ENCODE measurements at regions not wholly inside any gene's neighbourhood (a gene's known extent, or its start where the extent isn't known, plus 50 kb on each side); places are given as distances from the start of the nearest gene placed in this dataset.

- WGBS (ENCODE audit: insufficient coverage, low coverage, low lambda C conversion rate, missing lambda C conversion rate), result 49% methylated on average over 7 of the region's 8 CpGs
- H3K4me1 ChIP-seq, result no peaks in the 10 kb centered on the region
- H3K9me3 ChIP-seq, result no peaks in the 10 kb centered on the region
- no peaks in the 10 kb centered on the region for H3K36me3 ChIP-seq
- no peak for TF ChIP-seq CTCF (IDR thresholded peaks at IDR 0.05)
- TF ChIP-seq POLR2A (IDR thresholded peaks at IDR 0.05), result no peak
- H3K4me3 ChIP-seq, result no peak overlapping the region
- intact Hi-C loops (cut with DNase I), result no loop called here
- ATAC-seq, result no peak
- no peak overlapping the region for H3K27ac ChIP-seq
- DNase-seq, result no peak
- no peaks in the 10 kb centered on the region for H3K27me3 ChIP-seq
Observed at GRCh38 chr11:92436034-92436920, 211.7 kb downstream of the FAT3 start.

- no peak overlapping the region for H3K4me3 ChIP-seq
- H3K9me3 ChIP-seq, result no peaks in the 10 kb centered on the region
- H3K27me3 ChIP-seq, result no peaks in the 10 kb centered on the region
- no peaks in the 10 kb centered on the region for H3K4me1 ChIP-seq
- ATAC-seq, result no peak
- DNase-seq, result no peak
- no peak overlapping the region for H3K27ac ChIP-seq
- intact Hi-C loops (cut with DNase I), result no loop called here
- no peak for TF ChIP-seq CTCF (IDR thresholded peaks at IDR 0.05)
- WGBS (ENCODE audit: insufficient coverage, low coverage, low lambda C conversion rate, missing lambda C conversion rate), result 56% methylated on average over 1 of the region's 1 CpG
- no peaks in the 10 kb centered on the region for H3K36me3 ChIP-seq
Observed at GRCh38 chr11:92439133-92439532, 214.5 kb downstream of the FAT3 start.

GRCh38 chr11:92440701-92441442 is 216.3 kb downstream of the FAT3 start:
- intact Hi-C loops (cut with DNase I), result no loop called here
- WGBS (ENCODE audit: insufficient coverage, low coverage, low lambda C conversion rate, missing lambda C conversion rate), result 47% methylated on average over 4 of the region's 4 CpGs
- Histone ChIP-seq H3K27me3 (no peaks in the 10 kb centered on the region), H3K4me3 (no peak overlapping the region), H3K9me3 (no peaks in the 10 kb centered on the region), H3K36me3 (no peaks in the 10 kb centered on the region), H3K27ac (no peak overlapping the region), H3K4me1 (no peaks in the 10 kb centered on the region)
- DNase-seq (no peak), ATAC-seq (no peak)
- TF ChIP-seq CTCF (IDR thresholded peaks at IDR 0.05) (no peak), POLR2A (IDR thresholded peaks at IDR 0.05) (no peak)

- 57% methylated on average over 4 of the region's 4 CpGs for WGBS (ENCODE audit: insufficient coverage, low coverage, low lambda C conversion rate, missing lambda C conversion rate)
- intact Hi-C loops (cut with DNase I), result no loop called here
- Histone ChIP-seq H3K4me1 (no peaks in the 10 kb centered on the region), H3K9me3 (no peaks in the 10 kb centered on the region), H3K36me3 (no peaks in the 10 kb centered on the region), H3K4me3 (no peak overlapping the region), H3K27ac (no peak overlapping the region), H3K27me3 (no peaks in the 10 kb centered on the region)
- no peak for ATAC-seq
- TF ChIP-seq CTCF (IDR thresholded peaks at IDR 0.05), result no peak
- TF ChIP-seq POLR2A (IDR thresholded peaks at IDR 0.05), result no peak
- DNase-seq, result no peak
Observed at GRCh38 chr11:92441443-92441726, 216.8 kb downstream of the FAT3 start.
